ENCODE measurements at regions not wholly inside any gene's neighbourhood (a gene's known extent, or its start where the extent isn't known, plus 50 kb on each side); places are given as distances from the start of the nearest gene placed in this dataset.
A peak's percentile ranks its signal among the peaks of the same experiment; 100 is the strongest.

DNA sequence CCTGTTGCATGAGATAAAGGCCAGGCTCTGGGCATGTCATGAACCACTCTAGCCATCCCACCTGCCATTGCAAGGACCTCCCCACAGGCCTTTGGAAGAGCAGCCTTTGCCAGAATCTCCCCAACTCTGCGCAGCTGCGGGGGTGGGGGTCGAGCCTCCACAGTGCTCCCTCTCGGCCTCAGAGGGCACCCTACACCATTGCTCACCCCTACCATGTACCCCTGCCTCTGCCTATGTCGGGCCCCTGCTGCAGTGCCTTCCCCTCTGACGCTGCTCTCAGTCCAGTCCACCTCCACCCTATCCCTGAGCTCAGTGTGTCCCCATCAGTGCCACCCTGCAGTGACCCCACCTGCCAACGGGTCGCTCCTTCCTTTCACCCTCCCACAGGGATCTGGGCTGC is 679.7 kb upstream of the RAB6C start:
- Histone ChIP-seq H3K27me3 (replicated peaks; ENCODE audit: insufficient read depth) (no peaks in the 10 kb centered on the region), H3K4me1 (replicated peaks) (no peaks in the 10 kb centered on the region), H3K27ac (no peak overlapping the region), H3K9me3 (no peaks in the 10 kb centered on the region), H3K36me3 (no peaks in the 10 kb centered on the region), H3K4me3 (no peak overlapping the region)
- DNase-seq (ENCODE audit: low spot score): no peak
- no peak for TF ChIP-seq POLR2A (IDR thresholded peaks at IDR 0.05)
- no peak for TF ChIP-seq POLR2AphosphoS5 (IDR thresholded peaks at IDR 0.05)
- TF ChIP-seq CTCF (IDR thresholded peaks at IDR 0.05): no peak
- WGBS: 95% methylated on average over 8 of the region's 8 CpGs
- intact Hi-C loops (cut with DNase I): no loop called here

- no peaks in the 10 kb centered on the region for H3K9me3 ChIP-seq
- no peak for DNase-seq (ENCODE audit: low spot score)
- no peaks in the 10 kb centered on the region for H3K27me3 ChIP-seq (replicated peaks; ENCODE audit: insufficient read depth)
- no peak for TF ChIP-seq POLR2AphosphoS5 (IDR thresholded peaks at IDR 0.05)
- no peak for TF ChIP-seq POLR2A (IDR thresholded peaks at IDR 0.05)
- no peak for TF ChIP-seq CTCF (IDR thresholded peaks at IDR 0.05)
- intact Hi-C loops (cut with DNase I): no loop called here
- no peaks in the 10 kb centered on the region for H3K36me3 ChIP-seq
- H3K4me3 ChIP-seq: no peak overlapping the region
- WGBS: 86% methylated on average over 9 of the region's 9 CpGs
- H3K27ac ChIP-seq: no peak overlapping the region
- no peaks in the 10 kb centered on the region for H3K4me1 ChIP-seq (replicated peaks)
These were observed 679.0 kb upstream of the RAB6C start for GRCh38 chr2:129300456-129300855.

DNA sequence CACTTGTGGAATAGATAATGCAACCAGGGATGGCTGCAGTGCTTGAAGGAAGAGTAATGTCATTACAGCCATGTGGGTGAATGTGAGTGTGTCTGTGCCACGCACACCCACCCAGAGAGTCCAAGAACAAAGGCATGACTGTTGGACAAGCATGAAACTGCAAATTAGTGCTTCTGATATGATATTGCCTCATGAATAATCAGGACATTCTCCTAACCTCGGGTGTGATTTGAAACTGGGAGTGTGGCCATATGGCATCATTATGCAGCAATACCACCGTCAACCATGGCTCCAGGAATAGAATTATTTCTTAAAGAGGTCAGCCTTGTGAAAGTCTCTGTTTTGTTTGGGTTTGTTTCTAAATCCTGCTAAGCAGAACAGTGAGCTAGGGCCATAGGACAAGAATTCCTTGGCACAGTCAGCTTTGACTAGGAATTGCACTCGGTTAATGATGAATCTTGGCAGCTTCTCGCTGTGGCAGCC is 678.0 kb upstream of the RAB6C start:
- H3K36me3 ChIP-seq: no peaks in the 10 kb centered on the region
- no peak overlapping the region for H3K27ac ChIP-seq
- intact Hi-C loops (cut with DNase I): no loop called here
- no peaks in the 10 kb centered on the region for H3K27me3 ChIP-seq (replicated peaks; ENCODE audit: insufficient read depth)
- DNase-seq (ENCODE audit: low spot score): no peak
- H3K4me3 ChIP-seq: no peak overlapping the region
- peak; percentile 37 for TF ChIP-seq POLR2AphosphoS5 (IDR thresholded peaks at IDR 0.05)
- TF ChIP-seq POLR2A (IDR thresholded peaks at IDR 0.05): no peak
- TF ChIP-seq CTCF (IDR thresholded peaks at IDR 0.05): no peak
- WGBS: 19% methylated on average over 5 of the region's 5 CpGs
- no peaks in the 10 kb centered on the region for H3K4me1 ChIP-seq (replicated peaks)
- no peaks in the 10 kb centered on the region for H3K9me3 ChIP-seq

- no peak for DNase-seq (ENCODE audit: low spot score)
- TF ChIP-seq CTCF (IDR thresholded peaks at IDR 0.05): no peak
- TF ChIP-seq POLR2A (IDR thresholded peaks at IDR 0.05): no peak
- Histone ChIP-seq H3K36me3 (no peaks in the 10 kb centered on the region), H3K27ac (no peak overlapping the region), H3K4me1 (replicated peaks) (no peaks in the 10 kb centered on the region), H3K27me3 (replicated peaks; ENCODE audit: insufficient read depth) (no peaks in the 10 kb centered on the region), H3K9me3 (no peaks in the 10 kb centered on the region), H3K4me3 (no peak overlapping the region)
- WGBS: 77% methylated on average over 6 of the region's 6 CpGs
- intact Hi-C loops (cut with DNase I): no loop called here
These were observed 677.4 kb upstream of the RAB6C start for GRCh38 chr2:129302106-129302505.

GRCh38 chr2:129302561-129303183 is 676.8 kb upstream of the RAB6C start:
- intact Hi-C loops (cut with DNase I): no loop called here
- H3K27ac ChIP-seq: no peak overlapping the region
- TF ChIP-seq POLR2AphosphoS5 (IDR thresholded peaks at IDR 0.05): no peak
- no peak for TF ChIP-seq CTCF (IDR thresholded peaks at IDR 0.05)
- TF ChIP-seq POLR2A (IDR thresholded peaks at IDR 0.05): no peak

More at GRCh38 chr2:129302561-129303183, 676.8 kb upstream of the RAB6C start:
- H3K27me3 ChIP-seq (replicated peaks; ENCODE audit: insufficient read depth): no peaks in the 10 kb centered on the region
- H3K4me3 ChIP-seq: no peak overlapping the region
- 62% methylated on average over 6 of the region's 6 CpGs for WGBS
- no peaks in the 10 kb centered on the region for H3K36me3 ChIP-seq
- DNase-seq (ENCODE audit: low spot score): no peak
- H3K4me1 ChIP-seq (replicated peaks): no peaks in the 10 kb centered on the region
- H3K9me3 ChIP-seq: no peaks in the 10 kb centered on the region

Data from prostate gland (tissue), 2 donors.